ENCODE measurements at regions not wholly inside any gene's neighbourhood (a gene's known extent, or its start where the extent isn't known, plus 50 kb on each side); places are given as distances from the start of the nearest gene placed in this dataset.

- Histone ChIP-seq H3K18ac (ENCODE audit: extremely low read depth, low read length) (no peak overlapping the region), H3K36me3 (ENCODE audit: control insufficient read depth in 2 of 4, insufficient read depth in 4 of 4, low read length in 3 of 4) (no peaks in the 10 kb centered on the region), H2BK15ac (ENCODE audit: low read length) (no peak overlapping the region), H3K14ac (ENCODE audit: insufficient read length) (no peak overlapping the region), H3K4me2 (ENCODE audit: insufficient read depth in 1 of 2, low read depth in 2 of 2, low read length in 2 of 2) (no peak overlapping the region), H2BK5ac (ENCODE audit: low read depth, low read length) (0 out of 2 replicates have a peak overlapping the region, but pooled peaks have one; percentile 2), H3K9ac (replicated peaks in 1 of 4; ENCODE audit: extremely low read depth in 1 of 4, low read depth in 3 of 4, low read length in 3 of 4) (no peak overlapping the region), H3K56ac (replicated peaks; ENCODE audit: insufficient read length, low read depth, low read length) (no peak overlapping the region), H2BK120ac (replicated peaks; ENCODE audit: low read depth, low read length) (no peak overlapping the region), H3K79me1 (ENCODE audit: low read depth, low read length) (no peaks in the 10 kb centered on the region), H3K9me3 (ENCODE audit: insufficient read depth in 2 of 2, low read depth in 1 of 2, low read length in 1 of 2) (no peaks in the 10 kb centered on the region), H2AFZ (ENCODE audit: low read length) (no peak overlapping the region), H2BK12ac (ENCODE audit: low read depth, low read length) (no peak overlapping the region), H2BK20ac (ENCODE audit: low read length) (no peak overlapping the region), H3K4ac (replicated peaks; ENCODE audit: insufficient read length, low read depth, low read length) (no peak overlapping the region), H3K27ac (ENCODE audit: low read depth, low read length) (no peak overlapping the region), H3K4me1 (replicated peaks in 1 of 4; ENCODE audit: control insufficient read depth in 3 of 4, insufficient read depth in 4 of 4, low read length in 3 of 4) (peaks cover 0 to 3% (median under 1%) of the 10 kb centered on the region in 4 experiments; a peak in 1 of 7 replicates), H3K79me2 (ENCODE audit: control insufficient read depth in 1 of 2, insufficient read depth in 2 of 2, low read length in 2 of 2) (no peaks in the 10 kb centered on the region), H3K27me3 (replicated peaks in 1 of 4; ENCODE audit: control insufficient read depth in 3 of 4, extremely low read depth in 1 of 4, insufficient read depth in 3 of 4, low read length in 3 of 4) (no peaks in the 10 kb centered on the region), H3K23ac (ENCODE audit: insufficient read length) (no peak overlapping the region), H4K20me1 (replicated peaks in 1 of 2; ENCODE audit: control insufficient read depth in 1 of 2, insufficient read depth in 2 of 2, low read length in 2 of 2) (no peaks in the 10 kb centered on the region), H3K4me3 (ENCODE audit: extremely low read depth in 1 of 4, insufficient read depth in 2 of 4, low read depth in 3 of 4, low read length in 4 of 4) (no peak overlapping the region), H4K5ac (ENCODE audit: insufficient read length, low read depth, low read length) (no peak overlapping the region), H4K8ac (ENCODE audit: extremely low read depth, insufficient read depth, low read length) (no peak overlapping the region), H2AK5ac (ENCODE audit: low read depth, low read length) (no peak overlapping the region), H3K23me2 (ENCODE audit: low read depth, low read length) (no peaks in the 10 kb centered on the region), H4K91ac (replicated peaks; ENCODE audit: insufficient read length, low read length) (peak overlapping the region; percentile 87)
- WGBS, 2 experiments (ENCODE audit: extremely low coverage in 1 of 2, insufficient coverage in 1 of 2, insufficient read length in 1 of 2, insufficient replicate concordance in 2 of 2, low coverage in 1 of 2, low lambda C conversion rate in 2 of 2, missing lambda C conversion rate in 1 of 2), result 81% methylated on average over 6 of the region's 6 CpGs; no CpG with 5 or more reads in 1 of the 2 experiments
- ChIA-PET POLR2A (ENCODE audit: partially characterized antibody) (no interaction called here), CTCF (ENCODE audit: partially characterized antibody) (interaction anchor here (0.6 kb wide), 1 partner anchor 285 kb away, joined by 3 read pairs; no protein-coding TSS in a partner anchor)
- no peak for DNase-seq (ENCODE audit: low read depth in 1 of 2, low spot score in 2 of 2)
- TF ChIP-seq EGR1 (IDR thresholded peaks at IDR 0.05; ENCODE audit: borderline replicate concordance, low read depth, low read length) (no peak), FOSL1 (IDR thresholded peaks at IDR 0.05; ENCODE audit: insufficient read depth, low read depth, low read length) (no peak), SP2 (IDR thresholded peaks at IDR 0.05; ENCODE audit: low read length) (no peak), CBX5 (IDR thresholded peaks at IDR 0.05; ENCODE audit: low read depth, low read length) (no peak), ATF3 (IDR thresholded peaks at IDR 0.05; ENCODE audit: insufficient read depth, low read depth, low read length) (no peak), BRCA1 (IDR thresholded peaks at IDR 0.05; ENCODE audit: low read depth, low read length) (no peak), TEAD4 (IDR thresholded peaks at IDR 0.05; ENCODE audit: low read depth, low read length) (no peak), JUND (IDR thresholded peaks at IDR 0.05; ENCODE audit: low read length) (no peak), NANOG (IDR thresholded peaks at IDR 0.05; ENCODE audit: insufficient read depth, low read depth, low read length, poor library complexity, severe bottlenecking) (no peak), JUN (IDR thresholded peaks at IDR 0.05; ENCODE audit: low read depth, low read length) (no peak)
- TF ChIP-seq, protein P1, sequence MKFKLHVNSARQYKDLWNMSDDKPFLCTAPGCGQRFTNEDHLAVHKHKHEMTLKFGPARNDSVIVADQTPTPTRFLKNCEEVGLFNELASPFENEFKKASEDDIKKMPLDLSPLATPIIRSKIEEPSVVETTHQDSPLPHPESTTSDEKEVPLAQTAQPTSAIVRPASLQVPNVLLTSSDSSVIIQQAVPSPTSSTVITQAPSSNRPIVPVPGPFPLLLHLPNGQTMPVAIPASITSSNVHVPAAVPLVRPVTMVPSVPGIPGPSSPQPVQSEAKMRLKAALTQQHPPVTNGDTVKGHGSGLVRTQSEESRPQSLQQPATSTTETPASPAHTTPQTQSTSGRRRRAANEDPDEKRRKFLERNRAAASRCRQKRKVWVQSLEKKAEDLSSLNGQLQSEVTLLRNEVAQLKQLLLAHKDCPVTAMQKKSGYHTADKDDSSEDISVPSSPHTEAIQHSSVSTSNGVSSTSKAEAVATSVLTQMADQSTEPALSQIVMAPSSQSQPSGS (IDR thresholded peaks at IDR 0.05; ENCODE audit: low read length), result no peak
- no peak for FAIRE-seq
These were observed 128.9 kb downstream of the BANF2 start for GRCh38 chr20:17828598-17829144.

All from H1 (cell line).